ENCODE measurements at regions not wholly inside any gene's neighbourhood (a gene's known extent, or its start where the extent isn't known, plus 50 kb on each side); places are given as distances from the start of the nearest gene placed in this dataset.

DNA sequence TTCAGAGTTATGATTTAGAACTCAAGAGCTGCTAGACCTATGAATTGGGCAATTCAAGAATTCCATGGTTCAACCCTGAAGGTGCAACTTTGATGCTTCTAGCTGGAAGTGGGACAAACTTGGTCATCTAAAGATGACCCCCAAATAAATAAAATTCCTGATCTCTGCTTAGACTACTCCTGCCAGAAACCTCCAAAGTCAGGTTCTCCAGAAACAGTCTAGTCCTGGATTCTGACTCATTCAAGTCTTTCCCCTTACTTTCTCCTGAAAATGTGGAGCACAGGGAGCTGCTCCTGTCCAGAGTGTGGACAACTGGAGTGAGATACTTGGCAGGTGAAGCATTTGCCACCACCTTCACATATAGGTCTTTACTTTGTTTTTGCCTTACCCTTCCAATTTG is 557.7 kb upstream of the TNP1 start (continued):
- TF ChIP-seq SIN3A (IDR thresholded peaks at IDR 0.05; ENCODE audit: borderline replicate concordance, low read depth, low read length) = no peak

DNA sequence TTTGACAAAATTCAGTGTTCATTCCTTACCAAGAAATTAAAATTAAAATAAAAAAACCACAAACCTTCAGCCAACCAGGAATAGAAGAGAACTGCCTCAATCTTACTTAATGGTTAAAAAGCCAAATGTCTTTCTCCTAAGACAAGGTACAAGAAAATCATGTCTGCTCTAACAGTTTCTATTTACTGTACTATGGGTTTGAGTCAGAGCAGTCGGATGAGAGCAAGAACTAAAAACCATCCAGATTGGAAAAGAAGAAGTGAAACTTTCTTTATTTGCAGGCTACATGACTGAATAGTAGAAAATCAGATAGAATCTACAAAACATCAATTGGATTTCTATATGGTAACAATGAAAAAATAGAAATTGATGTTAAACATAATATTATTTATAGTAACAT is 555.5 kb upstream of the TNP1 start:
- peaks cover 2 to 25% of the 10 kb centered on the region in 2 experiments; a peak in 2 of 4 replicates for H3K4me1 ChIP-seq (ENCODE audit: control insufficient read depth in 1 of 2, insufficient read depth in 2 of 2, low read depth in 1 of 2, low read length in 1 of 2)
- no peaks in the 10 kb centered on the region for H3K27me3 ChIP-seq (ENCODE audit: insufficient read depth)
- TF ChIP-seq GATA2 (CRISPR knock-in tag; IDR thresholded peaks at IDR 0.05) = no peak
- no peaks in the 10 kb centered on the region for H3K9me2 ChIP-seq
- no peak for DNase-seq
- 80% methylated on average over 1 of the region's 1 CpG for WGBS (ENCODE audit: low lambda C conversion rate)
- no peaks in the 10 kb centered on the region for H3K79me2 ChIP-seq (ENCODE audit: insufficient read depth)
- H3K4me2 ChIP-seq = no peak overlapping the region
- POLR2A ChIA-PET = no interaction called here
- no peak overlapping the region for H3K27ac ChIP-seq (ENCODE audit: low read depth in 2 of 2, low read length in 1 of 2)
- no peak overlapping the region for H2AFZ ChIP-seq (ENCODE audit: low read depth)
- no peaks in the 10 kb centered on the region for H4K20me1 ChIP-seq (ENCODE audit: insufficient read depth)
- no peaks in the 10 kb centered on the region for H3K36me3 ChIP-seq (replicated peaks in 1 of 2; ENCODE audit: control insufficient read depth in 1 of 2, insufficient read depth in 2 of 2, low read length in 1 of 2)
- no peaks in the 10 kb centered on the region for H3K9me3 ChIP-seq
- H3F3A ChIP-seq (replicated peaks; ENCODE audit: insufficient read depth) = peaks cover 12% of the 10 kb centered on the region
- H3K4me3 ChIP-seq (ENCODE audit: low read depth in 2 of 2, low read length in 1 of 2) = no peak overlapping the region
- no peak overlapping the region for H3K9ac ChIP-seq
- CTCF ChIA-PET = no interaction called here

DNA sequence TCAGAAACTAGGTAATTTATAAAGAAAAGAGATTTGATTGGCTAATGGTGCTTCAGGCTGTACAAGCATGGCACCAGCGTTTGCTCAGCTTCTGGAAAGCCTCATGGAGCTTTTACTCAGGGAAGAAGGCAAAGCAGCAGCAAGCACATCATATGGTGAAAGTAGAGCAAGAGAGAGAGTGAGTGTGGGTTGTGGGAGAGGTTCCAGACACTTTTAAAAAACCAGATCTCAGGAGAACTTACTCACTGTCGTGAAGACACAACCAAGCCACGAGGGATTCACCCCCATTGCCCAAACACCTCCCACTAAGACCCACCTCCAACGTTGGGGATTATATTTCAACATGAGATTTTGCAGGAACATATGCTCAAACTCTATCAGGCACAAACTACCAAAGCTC is 554.6 kb upstream of the TNP1 start:
- H3K27ac ChIP-seq (ENCODE audit: low read depth in 2 of 2, low read length in 1 of 2) = no peak overlapping the region
- H3K4me3 ChIP-seq (ENCODE audit: low read depth in 2 of 2, low read length in 1 of 2) = no peak overlapping the region
- H3K9me2 ChIP-seq = no peaks in the 10 kb centered on the region
- no peaks in the 10 kb centered on the region for H3K36me3 ChIP-seq (replicated peaks in 1 of 2; ENCODE audit: control insufficient read depth in 1 of 2, insufficient read depth in 2 of 2, low read length in 1 of 2)
- H4K20me1 ChIP-seq (ENCODE audit: insufficient read depth) = no peaks in the 10 kb centered on the region
- H3K4me2 ChIP-seq = no peak overlapping the region
- 61% methylated on average over 4 of the region's 4 CpGs for WGBS (ENCODE audit: low lambda C conversion rate)
- H3K9ac ChIP-seq = no peak overlapping the region
- H3F3A ChIP-seq (replicated peaks; ENCODE audit: insufficient read depth) = peaks cover 12% of the 10 kb centered on the region
- H2AFZ ChIP-seq (ENCODE audit: low read depth) = no peak overlapping the region
- peaks cover 2 to 25% of the 10 kb centered on the region in 2 experiments; a peak in 2 of 4 replicates for H3K4me1 ChIP-seq (ENCODE audit: control insufficient read depth in 1 of 2, insufficient read depth in 2 of 2, low read depth in 1 of 2, low read length in 1 of 2)
- H3K79me2 ChIP-seq (ENCODE audit: insufficient read depth) = no peaks in the 10 kb centered on the region
- ChIA-PET CTCF (no interaction called here), POLR2A (no interaction called here)
- no peaks in the 10 kb centered on the region for H3K9me3 ChIP-seq
- TF ChIP-seq, protein P1, sequence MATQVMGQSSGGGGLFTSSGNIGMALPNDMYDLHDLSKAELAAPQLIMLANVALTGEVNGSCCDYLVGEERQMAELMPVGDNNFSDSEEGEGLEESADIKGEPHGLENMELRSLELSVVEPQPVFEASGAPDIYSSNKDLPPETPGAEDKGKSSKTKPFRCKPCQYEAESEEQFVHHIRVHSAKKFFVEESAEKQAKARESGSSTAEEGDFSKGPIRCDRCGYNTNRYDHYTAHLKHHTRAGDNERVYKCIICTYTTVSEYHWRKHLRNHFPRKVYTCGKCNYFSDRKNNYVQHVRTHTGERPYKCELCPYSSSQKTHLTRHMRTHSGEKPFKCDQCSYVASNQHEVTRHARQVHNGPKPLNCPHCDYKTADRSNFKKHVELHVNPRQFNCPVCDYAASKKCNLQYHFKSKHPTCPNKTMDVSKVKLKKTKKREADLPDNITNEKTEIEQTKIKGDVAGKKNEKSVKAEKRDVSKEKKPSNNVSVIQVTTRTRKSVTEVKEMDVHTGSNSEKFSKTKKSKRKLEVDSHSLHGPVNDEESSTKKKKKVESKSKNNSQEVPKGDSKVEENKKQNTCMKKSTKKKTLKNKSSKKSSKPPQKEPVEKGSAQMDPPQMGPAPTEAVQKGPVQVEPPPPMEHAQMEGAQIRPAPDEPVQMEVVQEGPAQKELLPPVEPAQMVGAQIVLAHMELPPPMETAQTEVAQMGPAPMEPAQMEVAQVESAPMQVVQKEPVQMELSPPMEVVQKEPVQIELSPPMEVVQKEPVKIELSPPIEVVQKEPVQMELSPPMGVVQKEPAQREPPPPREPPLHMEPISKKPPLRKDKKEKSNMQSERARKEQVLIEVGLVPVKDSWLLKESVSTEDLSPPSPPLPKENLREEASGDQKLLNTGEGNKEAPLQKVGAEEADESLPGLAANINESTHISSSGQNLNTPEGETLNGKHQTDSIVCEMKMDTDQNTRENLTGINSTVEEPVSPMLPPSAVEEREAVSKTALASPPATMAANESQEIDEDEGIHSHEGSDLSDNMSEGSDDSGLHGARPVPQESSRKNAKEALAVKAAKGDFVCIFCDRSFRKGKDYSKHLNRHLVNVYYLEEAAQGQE (IDR thresholded peaks at IDR 0.05; ENCODE audit: low read depth, low read length) = no peak
- TF ChIP-seq EZH2phosphoT487 (IDR thresholded peaks at IDR 0.05; ENCODE audit: borderline replicate concordance, low read depth) = no peak
- TF ChIP-seq SMC3 (IDR thresholded peaks at IDR 0.05; ENCODE audit: low read depth, low read length) = no peak
- no peak for DNase-seq
- H3K27me3 ChIP-seq (ENCODE audit: insufficient read depth) = no peaks in the 10 kb centered on the region

DNA sequence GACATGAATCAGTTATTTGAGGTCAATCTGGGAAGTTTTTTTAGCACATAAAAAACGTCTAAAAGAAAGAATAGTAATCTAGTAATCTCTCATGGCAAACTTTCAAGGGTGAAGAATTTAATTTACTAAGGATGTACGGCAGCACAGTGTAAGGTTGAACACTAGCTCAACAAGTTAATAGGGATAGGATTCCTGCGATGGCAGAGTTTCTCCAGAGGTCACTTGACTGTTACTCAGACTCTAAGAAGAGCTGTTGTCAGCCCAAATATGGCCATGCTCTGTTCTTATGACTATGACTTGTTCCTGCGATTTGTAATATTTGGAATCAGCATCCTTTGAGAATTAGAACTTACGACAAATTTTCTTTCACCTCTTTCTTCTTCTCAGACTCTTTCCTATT is 553.3 kb upstream of the TNP1 start:
- Histone ChIP-seq H4K20me1 (ENCODE audit: insufficient read depth) (no peaks in the 10 kb centered on the region), H3K79me2 (ENCODE audit: insufficient read depth) (no peaks in the 10 kb centered on the region), H3K4me3 (ENCODE audit: low read depth in 2 of 2, low read length in 1 of 2) (peak overlapping the region in 1 of 2 experiments; percentile 3; a peak in 1 of 4 replicates), H3K27me3 (ENCODE audit: insufficient read depth) (no peaks in the 10 kb centered on the region), H3K36me3 (replicated peaks in 1 of 2; ENCODE audit: control insufficient read depth in 1 of 2, insufficient read depth in 2 of 2, low read length in 1 of 2) (no peaks in the 10 kb centered on the region), H2AFZ (ENCODE audit: low read depth) (peak overlapping the region; percentile 67; the same call in 1 of the 2 replicates), H3F3A (replicated peaks; ENCODE audit: insufficient read depth) (peaks cover 12% of the 10 kb centered on the region), H3K4me1 (ENCODE audit: control insufficient read depth in 1 of 2, insufficient read depth in 2 of 2, low read depth in 1 of 2, low read length in 1 of 2) (peaks cover 2 to 25% of the 10 kb centered on the region in 2 experiments; a peak in 2 of 4 replicates), H3K9me3 (no peaks in the 10 kb centered on the region), H3K4me2 (peak overlapping the region; percentile 43), H3K27ac (ENCODE audit: low read depth in 2 of 2, low read length in 1 of 2) (peak overlapping the region in 1 of 2 experiments; percentile 76; a peak in 3 of 4 replicates), H3K9me2 (no peaks in the 10 kb centered on the region), H3K9ac (no peak overlapping the region)
- TF ChIP-seq, protein P2, sequence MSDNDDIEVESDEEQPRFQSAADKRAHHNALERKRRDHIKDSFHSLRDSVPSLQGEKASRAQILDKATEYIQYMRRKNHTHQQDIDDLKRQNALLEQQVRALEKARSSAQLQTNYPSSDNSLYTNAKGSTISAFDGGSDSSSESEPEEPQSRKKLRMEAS (IDR thresholded peaks at IDR 0.05; ENCODE audit: low read depth) = no peak
- TF ChIP-seq RFX5 (IDR thresholded peaks at IDR 0.05; ENCODE audit: low read length) (no peak), FOSL2 (IDR thresholded peaks at IDR 0.05; ENCODE audit: borderline replicate concordance, low read depth) (no peak)
- TF ChIP-seq, protein P1 (IDR thresholded peaks at IDR 0.05; ENCODE audit: low read depth, low read length) = no peak
- TF ChIP-seq, protein P3, sequence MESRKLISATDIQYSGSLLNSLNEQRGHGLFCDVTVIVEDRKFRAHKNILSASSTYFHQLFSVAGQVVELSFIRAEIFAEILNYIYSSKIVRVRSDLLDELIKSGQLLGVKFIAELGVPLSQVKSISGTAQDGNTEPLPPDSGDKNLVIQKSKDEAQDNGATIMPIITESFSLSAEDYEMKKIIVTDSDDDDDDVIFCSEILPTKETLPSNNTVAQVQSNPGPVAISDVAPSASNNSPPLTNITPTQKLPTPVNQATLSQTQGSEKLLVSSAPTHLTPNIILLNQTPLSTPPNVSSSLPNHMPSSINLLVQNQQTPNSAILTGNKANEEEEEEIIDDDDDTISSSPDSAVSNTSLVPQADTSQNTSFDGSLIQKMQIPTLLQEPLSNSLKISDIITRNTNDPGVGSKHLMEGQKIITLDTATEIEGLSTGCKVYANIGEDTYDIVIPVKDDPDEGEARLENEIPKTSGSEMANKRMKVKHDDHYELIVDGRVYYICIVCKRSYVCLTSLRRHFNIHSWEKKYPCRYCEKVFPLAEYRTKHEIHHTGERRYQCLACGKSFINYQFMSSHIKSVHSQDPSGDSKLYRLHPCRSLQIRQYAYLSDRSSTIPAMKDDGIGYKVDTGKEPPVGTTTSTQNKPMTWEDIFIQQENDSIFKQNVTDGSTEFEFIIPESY (IDR thresholded peaks at IDR 0.05; ENCODE audit: borderline replicate concordance, low read depth) = no peak
- no peak for DNase-seq
- ChIA-PET CTCF (no interaction called here), POLR2A (no interaction called here)
- WGBS (ENCODE audit: low lambda C conversion rate) = 54% methylated on average over 5 of the region's 5 CpGs
